Trophoblast cell (in vitro differentiated cells and primary cell): ENCODE measurements at regions not wholly inside any gene's neighbourhood (a gene's known extent, or its start where the extent isn't known, plus 50 kb on each side); places are given as distances from the start of the nearest gene placed in this dataset.

Source experiments
- DNase-seq, 2 donors: peaks; one replicate each; pipeline ENCODE4 v3.0.0-alpha.2; 2016
- H2AFZ ChIP-seq: 2 replicates; pipeline ENCODE4 v1.6.1; 2013; ENCODE audit warnings: low read length, moderate library complexity, mild to moderate bottlenecking; ENCODE audit not compliant: insufficient read depth, poor library complexity
- H2AK5ac ChIP-seq: 2 replicates; pipeline ENCODE4 v1.6.1; 2013; ENCODE audit warnings: mild to moderate bottlenecking, low read length
- H2BK120ac ChIP-seq: 2 replicates; pipeline ENCODE4 v1.6.1; 2013; ENCODE audit warnings: low read length, mild to moderate bottlenecking, moderate library complexity; ENCODE audit not compliant: insufficient read depth, poor library complexity
- H2BK12ac ChIP-seq: 2 replicates; pipeline ENCODE4 v1.6.1; 2013; ENCODE audit warnings: mild to moderate bottlenecking, low read length, moderate library complexity
- H2BK5ac ChIP-seq: 2 replicates; pipeline ENCODE4 v1.6.1; 2013; ENCODE audit warnings: low read length, low read depth, moderate library complexity, mild to moderate bottlenecking; ENCODE audit not compliant: poor library complexity
- H3K14ac ChIP-seq: 2 replicates; pipeline ENCODE4 v1.6.1; 2013; ENCODE audit warnings: mild to moderate bottlenecking, low read length
- H3K18ac ChIP-seq: 2 replicates; pipeline ENCODE4 v1.6.1; 2013; ENCODE audit warnings: mild to moderate bottlenecking, low read length
- H3K23ac ChIP-seq: 2 replicates; pipeline ENCODE4 v1.6.1; 2013; ENCODE audit warnings: low read length
- H3K27ac ChIP-seq: 2 replicates; pipeline ENCODE4 v1.5.1; 2013; ENCODE audit warnings: low read depth, mild to moderate bottlenecking, inconsistent platforms, low read length, moderate library complexity
- H3K27me3 ChIP-seq: 2 replicates; pipeline ENCODE4 v1.6.1; 2013; ENCODE audit warnings: inconsistent platforms, mild to moderate bottlenecking, low read length, moderate library complexity; ENCODE audit not compliant: insufficient read depth
- H3K36me3 ChIP-seq, 2 experiments: 1 replicate in 1 of 2; 2 replicates in 1 of 2; pipeline ENCODE4 v1.6.1; 2013; ENCODE audit warnings: low read length in 2 of 2, mild to moderate bottlenecking in 2 of 2, moderate library complexity in 1 of 2; ENCODE audit not compliant: insufficient read depth in 2 of 2, control insufficient read depth in 1 of 2
- H3K4ac ChIP-seq: 2 replicates; pipeline ENCODE4 v1.6.1; 2013; ENCODE audit warnings: low read depth, mild to moderate bottlenecking, low read length, moderate library complexity
- H3K4me1 ChIP-seq, 2 experiments: 1 replicate in 1 of 2; 2 replicates in 1 of 2; pipeline ENCODE4 v1.6.1; 2013; ENCODE audit warnings: low read length in 2 of 2, mild to moderate bottlenecking in 2 of 2, moderate library complexity in 1 of 2; ENCODE audit not compliant: insufficient read depth in 2 of 2, control insufficient read depth in 1 of 2
- H3K4me2 ChIP-seq: 2 replicates; pipeline ENCODE4 v1.6.1; 2013; ENCODE audit warnings: inconsistent platforms, mild to moderate bottlenecking, low read length, moderate library complexity
- H3K4me3 ChIP-seq: 2 replicates; pipeline ENCODE4 v1.5.1; 2013; ENCODE audit warnings: mild to moderate bottlenecking, low read depth, low read length, inconsistent platforms
- H3K79me1 ChIP-seq: one replicate; pipeline ENCODE4 v1.6.1; 2013; ENCODE audit warnings: low read length
- H3K79me2 ChIP-seq: 2 replicates; pipeline ENCODE4 v1.6.1; 2013; ENCODE audit warnings: low read length, mild to moderate bottlenecking; ENCODE audit not compliant: control insufficient read depth, insufficient read depth, poor library complexity
- H3K9ac ChIP-seq: 2 replicates; pipeline ENCODE4 v1.6.1; 2013; ENCODE audit warnings: mild to moderate bottlenecking, low read length
- H3K9me3 ChIP-seq: 2 replicates; pipeline ENCODE4 v1.6.1; 2013; ENCODE audit warnings: low read depth, mild to moderate bottlenecking, control low read depth, inconsistent platforms, low read length; ENCODE audit not compliant: insufficient read depth
- H4K12ac ChIP-seq: 2 replicates; pipeline ENCODE4 v1.6.1; 2013; ENCODE audit warnings: low read depth, mild to moderate bottlenecking, low read length, moderate library complexity
- H4K8ac ChIP-seq: 2 replicates; pipeline ENCODE4 v1.6.1; 2013; ENCODE audit warnings: low read depth, mild to moderate bottlenecking, low read length, moderate library complexity
- H4K91ac ChIP-seq: one replicate; pipeline ENCODE4 v1.6.1; 2013; ENCODE audit warnings: low read depth, mild to moderate bottlenecking, low read length, moderate library complexity
- WGBS: extraction: QIAGEN DNeasy Blood & Tissue Kit; methylation state at CpG from one replicate; pipeline ENCODE4 v1.1.7; 2013; ENCODE audit warnings: missing lambda C conversion rate; ENCODE audit not compliant: insufficient read length, insufficient coverage; ENCODE audit errors: extremely low coverage; 5-methylcytosine and 5-hydroxymethylcytosine counted together

GRCh38 chrX:115968436-115969252, 201.9 kb upstream of the AGTR2 start:
- no peaks in the 10 kb centered on the region for H3K9me3 ChIP-seq
- H4K12ac ChIP-seq = peak overlapping the region; percentile 24
- H3K79me1 ChIP-seq = peaks cover 13% of the 10 kb centered on the region
- no peaks in the 10 kb centered on the region for H3K27me3 ChIP-seq
- H3K4me1 ChIP-seq = peaks cover 8 to 13% of the 10 kb centered on the region in 2 experiments
- peak in 1 of 2 donors; percentile 5 for DNase-seq
- H3K14ac ChIP-seq = peak overlapping the region; percentile 85
- H3K4me3 ChIP-seq = peak overlapping the region; percentile 89
- peak overlapping the region; percentile 78 for H3K27ac ChIP-seq
- peak overlapping the region; percentile 80 for H3K4me2 ChIP-seq
- H3K4ac ChIP-seq = peak overlapping the region; percentile 95
- H2AFZ ChIP-seq = peak overlapping the region; percentile 8
- no peaks in the 10 kb centered on the region for H3K36me3 ChIP-seq
- no peak overlapping the region for H2AK5ac ChIP-seq
- WGBS = no CpG with 5 or more reads among the region's 48 CpGs
- H2BK120ac ChIP-seq = peak overlapping the region; percentile 72
- H4K91ac ChIP-seq = peak overlapping the region; percentile 94
- peak overlapping the region; percentile 85 for H4K8ac ChIP-seq
- peaks cover 8% of the 10 kb centered on the region for H3K79me2 ChIP-seq
- H3K23ac ChIP-seq = no peak overlapping the region
- H3K9ac ChIP-seq = peak overlapping the region; percentile 85
- peak overlapping the region; percentile 71 for H2BK12ac ChIP-seq
- peak overlapping the region; percentile 94 for H3K18ac ChIP-seq
- peak overlapping the region; percentile 86 for H2BK5ac ChIP-seq

- no CpG with 5 or more reads among the region's 5 CpGs for WGBS
- Histone ChIP-seq H3K27me3 (no peaks in the 10 kb centered on the region), H3K4me3 (no peak overlapping the region), H3K14ac (no peak overlapping the region), H2AK5ac (no peak overlapping the region), H2AFZ (no peak overlapping the region), H2BK12ac (no peak overlapping the region), H3K27ac (no peak overlapping the region), H3K18ac (no peak overlapping the region), H4K12ac (no peak overlapping the region), H3K4ac (no peak overlapping the region), H3K79me2 (peaks cover 10% of the 10 kb centered on the region), H3K23ac (no peak overlapping the region), H3K79me1 (peaks cover 17% of the 10 kb centered on the region), H4K91ac (no peak overlapping the region), H2BK5ac (no peak overlapping the region), H2BK120ac (no peak overlapping the region), H3K4me1 (peaks cover 11 to 16% of the 10 kb centered on the region in 2 experiments), H3K36me3 (no peaks in the 10 kb centered on the region), H3K9me3 (no peaks in the 10 kb centered on the region), H3K9ac (no peak overlapping the region), H3K4me2 (no peak overlapping the region), H4K8ac (no peak overlapping the region)
- DNase-seq = no peak
Measured at GRCh38 chrX:115970718-115971117, 199.8 kb upstream of the AGTR2 start.

GRCh38 chrX:115972717-115973116, 197.8 kb upstream of the AGTR2 start:
- Histone ChIP-seq H3K4me2 (no peak overlapping the region), H3K18ac (no peak overlapping the region), H4K91ac (peak overlapping the region; percentile 81), H3K4ac (no peak overlapping the region), H3K14ac (no peak overlapping the region), H2BK120ac (no peak overlapping the region), H2BK5ac (no peak overlapping the region), H3K79me2 (peaks cover 10% of the 10 kb centered on the region), H3K36me3 (no peaks in the 10 kb centered on the region), H3K27ac (peak overlapping the region; percentile 66), H3K27me3 (no peaks in the 10 kb centered on the region), H4K12ac (no peak overlapping the region), H4K8ac (peak overlapping the region; percentile 7), H3K4me3 (no peak overlapping the region), H2BK12ac (no peak overlapping the region), H3K23ac (no peak overlapping the region), H3K9me3 (no peaks in the 10 kb centered on the region), H3K4me1 (peaks cover 11 to 15% of the 10 kb centered on the region in 2 experiments), H3K9ac (no peak overlapping the region), H2AK5ac (no peak overlapping the region), H3K79me1 (peaks cover 17% of the 10 kb centered on the region), H2AFZ (no peak overlapping the region)
- no peak for DNase-seq
- WGBS = no CpG with 5 or more reads among the region's 1 CpG

GRCh38 chrX:115978068-115978467, 192.5 kb upstream of the AGTR2 start:
- DNase-seq = no peak
- peaks cover 11% of the 10 kb centered on the region for H3K79me1 ChIP-seq
- H3K23ac ChIP-seq = no peak overlapping the region
- peak overlapping the region; percentile 18 for H4K91ac ChIP-seq
- no peak overlapping the region for H2BK12ac ChIP-seq
- no peak overlapping the region for H4K12ac ChIP-seq
- no peak overlapping the region for H4K8ac ChIP-seq
- H3K27ac ChIP-seq = no peak overlapping the region
- H3K27me3 ChIP-seq = no peaks in the 10 kb centered on the region
- no peaks in the 10 kb centered on the region for H3K9me3 ChIP-seq
- H3K4me2 ChIP-seq = no peak overlapping the region
- H3K4me3 ChIP-seq = no peak overlapping the region
- H3K36me3 ChIP-seq = no peaks in the 10 kb centered on the region
- H3K9ac ChIP-seq = no peak overlapping the region
- H3K4ac ChIP-seq = no peak overlapping the region
- H3K4me1 ChIP-seq = peaks cover 9 to 10% of the 10 kb centered on the region in 2 experiments
- H2AK5ac ChIP-seq = no peak overlapping the region
- H3K18ac ChIP-seq = no peak overlapping the region
- peak overlapping the region; percentile 43 for H2BK120ac ChIP-seq
- H3K14ac ChIP-seq = no peak overlapping the region
- H2BK5ac ChIP-seq = no peak overlapping the region
- peaks cover 4% of the 10 kb centered on the region for H3K79me2 ChIP-seq
- no CpG with 5 or more reads among the region's 2 CpGs for WGBS
- no peak overlapping the region for H2AFZ ChIP-seq
